LNCaP clone FGC (cell line): ENCODE measurements at regions not wholly inside any gene's neighbourhood (a gene's known extent, or its start where the extent isn't known, plus 50 kb on each side); places are given as distances from the start of the nearest gene placed in this dataset.

Source experiments
- DNase-seq: peaks from one replicate; pipeline ENCODE4 v3.0.0-alpha.2; 2011; ENCODE audit warnings: low read depth
- H3K4me3 ChIP-seq: 2 replicates; pipeline ENCODE4 v1.5.1; 2011; ENCODE audit warnings: mild to moderate bottlenecking, low read depth, low read length, control low read depth
- CTCF ChIP-seq: IDR thresholded peaks from 2 replicates; pipeline ENCODE4 v1.5.1; 2012; ENCODE audit warnings: mild to moderate bottlenecking; ENCODE audit not compliant: control insufficient read depth, insufficient read depth; ENCODE audit errors: extremely low read depth

- no peak for DNase-seq
- no peak overlapping the region for H3K4me3 ChIP-seq
- TF ChIP-seq CTCF: no peak
These were observed 134.1 kb upstream of the PLEKHG7 start for GRCh38 chr12:92568691-92569090.

GRCh38 chr12:92566448-92567019 lies 136.3 kb upstream of the PLEKHG7 start:
- no peak for DNase-seq
- no peak for TF ChIP-seq CTCF
- H3K4me3 ChIP-seq: no peak overlapping the region

- no peak for DNase-seq
- H3K4me3 ChIP-seq: no peak overlapping the region
- no peak for TF ChIP-seq CTCF
These were observed 139.0 kb upstream of the PLEKHG7 start for GRCh38 chr12:92563819-92564218.

- no peak for DNase-seq
- TF ChIP-seq CTCF: no peak
- H3K4me3 ChIP-seq: no peak overlapping the region
These were observed 140.6 kb upstream of the PLEKHG7 start for GRCh38 chr12:92562063-92562734.

GRCh38 chr12:92561543-92561899 lies 141.3 kb upstream of the PLEKHG7 start:
- H3K4me3 ChIP-seq: no peak overlapping the region
- no peak for TF ChIP-seq CTCF
- peak; percentile 69 for DNase-seq

GRCh38 chr12:92560713-92561542 lies 141.9 kb upstream of the PLEKHG7 start:
- DNase-seq: no peak
- H3K4me3 ChIP-seq: no peak overlapping the region

More at GRCh38 chr12:92560713-92561542, 141.9 kb upstream of the PLEKHG7 start:
- no peak for TF ChIP-seq CTCF
